HepG2 (cell line): ENCODE measurements at regions not wholly inside any gene's neighbourhood (a gene's known extent, or its start where the extent isn't known, plus 50 kb on each side); places are given as distances from the start of the nearest gene placed in this dataset.

ENCODE experiments used
- CEBPB ChIP-seq: IDR thresholded peaks from 2 replicates; pipeline ENCODE4 v1.6.1; 2011; ENCODE audit warnings: low read depth, low read length, improper control_type of control experiment, borderline replicate concordance
- FOXJ3 ChIP-seq: sonication (generic); formaldehyde crosslinking; IDR thresholded peaks from 2 replicates; pipeline ENCODE4 v1.4.0; 2020; ENCODE audit warnings: missing genetic modification reagents, mild to moderate bottlenecking, borderline replicate concordance
- MEF2D ChIP-seq: sonication (generic); formaldehyde crosslinking; IDR thresholded peaks from 2 replicates; pipeline ENCODE4 v1.5.1; 2020; ENCODE audit warnings: mild to moderate bottlenecking, missing genetic modification reagents
- MXI1 ChIP-seq: IDR thresholded peaks from 3 replicates; pipeline ENCODE4 v1.6.1; 2012; ENCODE audit warnings: low read depth, low read length, inconsistent platforms, borderline replicate concordance
- PCBP2 ChIP-seq: fragments of 200-400 bp; formaldehyde crosslinking; optimal IDR thresholded peaks from 2 replicates; pipeline ENCODE3; 2018; ENCODE audit warnings: low read length, low read depth; ENCODE audit not compliant: poor library complexity, severe bottlenecking
- RXRB ChIP-seq: IDR thresholded peaks from 2 replicates; pipeline ENCODE4 v1.6.1; 2016; ENCODE audit warnings: borderline replicate concordance, missing genetic modification reagents, missing compliant biosample characterization
- SOX6 ChIP-seq, 2 experiments: fragments of 450-650 bp in 1 of 2; sonication (generic) in 1 of 2; formaldehyde crosslinking in 1 of 2; IDR thresholded peaks; 2 replicates each; pipeline versions ENCODE4 v1.4.0 to v1.6.1; 2017 to 2020; ENCODE audit warnings: antibody characterized with exemption in 1 of 2, mild to moderate bottlenecking in 1 of 2, missing genetic modification reagents in 1 of 2
- SP2 ChIP-seq: sonication (generic); formaldehyde crosslinking; IDR thresholded peaks from 2 replicates; pipeline ENCODE4 v1.5.1; 2020; ENCODE audit warnings: mild to moderate bottlenecking, missing genetic modification reagents
- ZIK1 ChIP-seq: sonication (generic); formaldehyde crosslinking; IDR thresholded peaks from 2 replicates; pipeline ENCODE4 v1.5.0; 2020; ENCODE audit warnings: mild to moderate bottlenecking, low read depth, missing genetic modification reagents, borderline replicate concordance
- ZNF619 ChIP-seq: sonication (generic); formaldehyde crosslinking; IDR thresholded peaks from 2 replicates; pipeline ENCODE4 v1.4.0; 2020; ENCODE audit warnings: mild to moderate bottlenecking, missing genetic modification reagents
- ZNF839 ChIP-seq: sonication (generic); formaldehyde crosslinking; IDR thresholded peaks from 2 replicates; pipeline ENCODE4 v1.4.0; 2020; ENCODE audit warnings: missing genetic modification reagents, mild to moderate bottlenecking, borderline replicate concordance
- TF ChIP-seq, protein P1 (sequence below): sonication (generic); formaldehyde crosslinking; conservative IDR thresholded peaks from 2 replicates; pipeline ENCODE4 v1.4.0; 2020; ENCODE audit warnings: missing genetic modification reagents
- TF ChIP-seq, protein P2 (sequence below): sonication (generic); formaldehyde crosslinking; IDR thresholded peaks from 2 replicates; pipeline ENCODE4 v1.4.0; 2020; ENCODE audit warnings: mild to moderate bottlenecking, missing genetic modification reagents
- TF ChIP-seq, protein P3 (sequence below): sonication (generic); formaldehyde crosslinking; conservative IDR thresholded peaks from 2 replicates; pipeline ENCODE4 v1.8.0; 2022; ENCODE audit warnings: missing genetic modification reagents

DNA sequence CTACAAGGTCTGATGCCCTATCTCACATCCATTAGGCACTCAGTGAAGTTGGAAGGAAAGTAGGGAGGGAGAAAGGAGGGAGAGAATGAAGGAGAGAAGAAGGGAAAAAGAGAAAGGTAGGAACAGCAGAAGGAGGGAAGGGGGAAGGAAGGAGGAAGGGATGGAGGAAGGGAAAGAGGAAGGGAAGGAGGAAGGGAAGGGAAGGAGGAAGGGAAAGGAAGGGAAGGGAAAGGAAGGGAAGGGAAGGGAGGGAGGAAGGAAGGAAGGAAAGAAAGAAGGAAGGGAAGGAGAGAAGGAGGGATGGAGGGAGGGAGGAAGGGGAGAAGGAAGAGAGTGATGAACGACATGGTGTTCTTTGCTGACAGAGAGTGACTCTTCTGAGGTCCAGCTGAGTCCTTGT is 468.9 kb upstream of the MYT1L start (continued):
- TF ChIP-seq, protein P1, sequence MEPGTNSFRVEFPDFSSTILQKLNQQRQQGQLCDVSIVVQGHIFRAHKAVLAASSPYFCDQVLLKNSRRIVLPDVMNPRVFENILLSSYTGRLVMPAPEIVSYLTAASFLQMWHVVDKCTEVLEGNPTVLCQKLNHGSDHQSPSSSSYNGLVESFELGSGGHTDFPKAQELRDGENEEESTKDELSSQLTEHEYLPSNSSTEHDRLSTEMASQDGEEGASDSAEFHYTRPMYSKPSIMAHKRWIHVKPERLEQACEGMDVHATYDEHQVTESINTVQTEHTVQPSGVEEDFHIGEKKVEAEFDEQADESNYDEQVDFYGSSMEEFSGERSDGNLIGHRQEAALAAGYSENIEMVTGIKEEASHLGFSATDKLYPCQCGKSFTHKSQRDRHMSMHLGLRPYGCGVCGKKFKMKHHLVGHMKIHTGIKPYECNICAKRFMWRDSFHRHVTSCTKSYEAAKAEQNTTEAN: no peak
- TF ChIP-seq, protein P2, sequence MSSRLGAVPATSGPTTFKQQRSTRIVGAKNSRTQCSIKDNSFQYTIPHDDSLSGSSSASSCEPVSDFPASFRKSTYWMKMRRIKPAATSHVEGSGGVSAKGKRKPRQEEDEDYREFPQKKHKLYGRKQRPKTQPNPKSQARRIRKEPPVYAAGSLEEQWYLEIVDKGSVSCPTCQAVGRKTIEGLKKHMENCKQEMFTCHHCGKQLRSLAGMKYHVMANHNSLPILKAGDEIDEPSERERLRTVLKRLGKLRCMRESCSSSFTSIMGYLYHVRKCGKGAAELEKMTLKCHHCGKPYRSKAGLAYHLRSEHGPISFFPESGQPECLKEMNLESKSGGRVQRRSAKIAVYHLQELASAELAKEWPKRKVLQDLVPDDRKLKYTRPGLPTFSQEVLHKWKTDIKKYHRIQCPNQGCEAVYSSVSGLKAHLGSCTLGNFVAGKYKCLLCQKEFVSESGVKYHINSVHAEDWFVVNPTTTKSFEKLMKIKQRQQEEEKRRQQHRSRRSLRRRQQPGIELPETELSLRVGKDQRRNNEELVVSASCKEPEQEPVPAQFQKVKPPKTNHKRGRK (CRISPR knock-in tag): no peak
- no peak for TF ChIP-seq MEF2D (CRISPR knock-in tag)
- TF ChIP-seq, protein P3, sequence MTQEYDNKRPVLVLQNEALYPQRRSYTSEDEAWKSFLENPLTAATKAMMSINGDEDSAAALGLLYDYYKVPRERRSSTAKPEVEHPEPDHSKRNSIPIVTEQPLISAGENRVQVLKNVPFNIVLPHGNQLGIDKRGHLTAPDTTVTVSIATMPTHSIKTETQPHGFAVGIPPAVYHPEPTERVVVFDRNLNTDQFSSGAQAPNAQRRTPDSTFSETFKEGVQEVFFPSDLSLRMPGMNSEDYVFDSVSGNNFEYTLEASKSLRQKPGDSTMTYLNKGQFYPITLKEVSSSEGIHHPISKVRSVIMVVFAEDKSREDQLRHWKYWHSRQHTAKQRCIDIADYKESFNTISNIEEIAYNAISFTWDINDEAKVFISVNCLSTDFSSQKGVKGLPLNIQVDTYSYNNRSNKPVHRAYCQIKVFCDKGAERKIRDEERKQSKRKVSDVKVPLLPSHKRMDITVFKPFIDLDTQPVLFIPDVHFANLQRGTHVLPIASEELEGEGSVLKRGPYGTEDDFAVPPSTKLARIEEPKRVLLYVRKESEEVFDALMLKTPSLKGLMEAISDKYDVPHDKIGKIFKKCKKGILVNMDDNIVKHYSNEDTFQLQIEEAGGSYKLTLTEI (CRISPR knock-in tag): no peak
- TF ChIP-seq ZNF619 (CRISPR knock-in tag): no peak
- no peak for TF ChIP-seq RXRB (CRISPR knock-in tag)
- no peak for TF ChIP-seq SOX6 (IDR thresholded peaks at IDR 0.05)
- no peak for TF ChIP-seq SOX6 (CRISPR knock-in tag; IDR thresholded peaks at IDR 0.05)
- TF ChIP-seq MXI1: no peak
- peak; percentile 88 for TF ChIP-seq PCBP2
- TF ChIP-seq ZNF839 (CRISPR knock-in tag): no peak
- no peak for TF ChIP-seq SP2 (CRISPR knock-in tag)
- TF ChIP-seq ZIK1 (CRISPR knock-in tag): no peak
- TF ChIP-seq FOXJ3 (CRISPR knock-in tag): no peak
- TF ChIP-seq CEBPB: no peak
